HepG2 (cell line): ENCODE measurements at regions not wholly inside any gene's neighbourhood (a gene's known extent, or its start where the extent isn't known, plus 50 kb on each side); places are given as distances from the start of the nearest gene placed in this dataset.

Source experiments
- ATAC-seq: fragments of 200-7000 bp; cut with Tn5 transposase; 3 replicates; pipeline ENCODE4 v1.9.1; 2020; ENCODE audit warnings: mild to moderate bottlenecking, moderate library complexity
- BruUV-seq: library from RNA; stranded (reverse); fragments of 400-500 nt; replicated peaks from 2 replicates; lab custom pipeline; 2021; lab: Mats Ljungman, UMichigan
- CTCF ChIA-PET: fragments of 300-600 bp; formaldehyde crosslinking; extraction: SDS; loops from one replicate; lab custom pipeline; 2021; ENCODE audit warnings: low total read pairs, inconsistent platforms, low intra/inter-chr PET ratio; lab: Yijun Ruan, JAX
- POLR2A ChIA-PET: fragments of 350-600 bp; sonication (Branson Sonifier 250); formaldehyde crosslinking; loops from one replicate; lab custom pipeline; 2020; ENCODE audit warnings: antibody characterized with exemption, inconsistent platforms; lab: Yijun Ruan, JAX
- DNase-seq: peaks from one replicate; pipeline ENCODE4 v3.0.0-alpha.2; 2015; ENCODE audit warnings: low spot score
- FAIRE-seq: peaks from 3 replicates; lab custom pipeline; 2011; peaks lifted over from hg19 to GRCh38; lab: Jason Lieb, UNC
- H2AFZ ChIP-seq: one replicate; pipeline ENCODE4 v1.6.1; 2011; ENCODE audit warnings: low read length, inconsistent platforms
- H3K27ac ChIP-seq: fragments of 300-600 bp; 3 replicates; pipeline ENCODE4 v1.8.0; 2011; ENCODE audit warnings: mixed run types, mild to moderate bottlenecking, mixed read lengths, low read length, inconsistent platforms; ENCODE audit not compliant: insufficient read depth; ENCODE audit errors: extremely low read length
- H3K27me3 ChIP-seq, 2 experiments: fragments of 200-600 bp in 1 of 2; 2 replicates in 1 of 2; 3 replicates in 1 of 2; pipeline versions ENCODE4 v1.6.0 to v1.8.0; 2011; ENCODE audit warnings: low read length in 2 of 2, mild to moderate bottlenecking in 2 of 2, moderate library complexity in 2 of 2, inconsistent platforms in 1 of 2; ENCODE audit not compliant: insufficient read depth in 2 of 2, control insufficient read depth in 1 of 2
- H3K36me3 ChIP-seq, 2 experiments: fragments of 200-600 bp in 1 of 2; replicated peaks in 1 of 2; 2 replicates in 1 of 2; 3 replicates in 1 of 2; pipeline versions ENCODE4 v1.5.1 to v1.8.0; 2011; ENCODE audit warnings: low read length in 2 of 2, inconsistent platforms in 1 of 2; ENCODE audit not compliant: insufficient read depth in 2 of 2, control insufficient read depth in 1 of 2
- H3K4me1 ChIP-seq: 2 replicates; pipeline ENCODE4 v1.5.1; 2012; ENCODE audit warnings: low read length, inconsistent platforms; ENCODE audit not compliant: insufficient read depth
- H3K4me2 ChIP-seq: 2 replicates; pipeline ENCODE4 v1.6.0; 2011; ENCODE audit warnings: low read depth, low read length, inconsistent platforms
- H3K4me3 ChIP-seq, 3 experiments: fragments of 200-600 bp in 1 of 3; sonication (generic), shearing (Covaris generic) in 1 of 3; replicated peaks in 1 of 3; 2 replicates each; pipeline ENCODE4 v1.5.1; 2011 to 2016; ENCODE audit warnings: low read length in 3 of 3, inconsistent platforms in 2 of 3, low read depth in 2 of 3, mild to moderate bottlenecking in 2 of 3, control low read depth in 1 of 3, mixed read lengths in 1 of 3; ENCODE audit not compliant: insufficient read depth in 1 of 3
- H3K79me2 ChIP-seq: one replicate; pipeline ENCODE4 v1.6.1; 2011; ENCODE audit warnings: low read length, inconsistent platforms; ENCODE audit not compliant: insufficient read depth
- H3K9ac ChIP-seq: 2 replicates; pipeline ENCODE4 v1.6.0; 2011; ENCODE audit warnings: mild to moderate bottlenecking, low read depth, low read length, inconsistent platforms; ENCODE audit not compliant: insufficient read depth
- H3K9me3 ChIP-seq: 2 replicates; pipeline ENCODE4 v1.5.1; 2012; ENCODE audit warnings: mild to moderate bottlenecking, low read length
- H4K20me1 ChIP-seq: 2 replicates; pipeline ENCODE4 v1.6.0; 2011; ENCODE audit warnings: inconsistent platforms, mild to moderate bottlenecking, low read length, moderate library complexity; ENCODE audit not compliant: insufficient read depth
- DR1 ChIP-seq: sonication (generic); formaldehyde crosslinking; IDR thresholded peaks from 2 replicates; pipeline ENCODE4 v1.8.0; 2021; ENCODE audit warnings: mild to moderate bottlenecking, missing genetic modification reagents, inconsistent platforms
- FOXM1 ChIP-seq: sonication (generic); formaldehyde crosslinking; IDR thresholded peaks from 2 replicates; pipeline ENCODE4 v1.5.0; 2020; ENCODE audit warnings: missing genetic modification reagents
- MIER2 ChIP-seq: IDR thresholded peaks from 2 replicates; pipeline ENCODE4 v1.6.1; 2016; ENCODE audit warnings: missing biosample characterization, missing genetic modification reagents
- TCF7 ChIP-seq: sonication (generic); IDR thresholded peaks from 2 replicates; pipeline ENCODE4 v1.6.1; 2016; ENCODE audit warnings: antibody characterized with exemption, low read depth
- ZNF326 ChIP-seq: sonication (generic); formaldehyde crosslinking; IDR thresholded peaks from 2 replicates; pipeline ENCODE4 v1.4.0; 2020; ENCODE audit warnings: missing genetic modification reagents, borderline replicate concordance
- ZNF333 ChIP-seq: sonication (generic); formaldehyde crosslinking; IDR thresholded peaks from 2 replicates; pipeline ENCODE4 v1.4.0; 2020; ENCODE audit warnings: mild to moderate bottlenecking, missing genetic modification reagents, borderline replicate concordance
- ZNF709 ChIP-seq: sonication (generic); formaldehyde crosslinking; IDR thresholded peaks from 2 replicates; pipeline ENCODE4 v1.5.0; 2020; ENCODE audit warnings: mild to moderate bottlenecking, missing genetic modification reagents
- ZNF773 ChIP-seq: sonication (generic); formaldehyde crosslinking; IDR thresholded peaks from 2 replicates; pipeline ENCODE4 v1.4.0; 2020; ENCODE audit warnings: missing genetic modification reagents, borderline replicate concordance
- ZNF776 ChIP-seq: sonication (generic); formaldehyde crosslinking; IDR thresholded peaks from 2 replicates; pipeline ENCODE4 v1.4.0; 2020; ENCODE audit warnings: mild to moderate bottlenecking, missing genetic modification reagents
- ZSCAN29 ChIP-seq: sonication (generic); formaldehyde crosslinking; conservative IDR thresholded peaks from 2 replicates; pipeline ENCODE4 v1.4.0; 2020; ENCODE audit warnings: mild to moderate bottlenecking, missing genetic modification reagents
- WGBS: methylation state at CpG from one replicate; pipeline ENCODE4 v1.1.6; 2017; ENCODE audit warnings: low lambda C conversion rate; 5-methylcytosine and 5-hydroxymethylcytosine counted together
- in situ Hi-C: cut with HindIII; loops from 2 replicates; pipeline ENCODE4 v1.10.0; 2017; ENCODE audit warnings: low pct_unique_long_range_greater_than_20kb; ENCODE audit not compliant: extremely low pct_ligation_motif_present
- intact Hi-C: fragments of 100-400 bp; cut with micrococcal nuclease; formaldehyde crosslinking; loops from one replicate; pipeline ENCODE4 v1.10.0; 2022; ENCODE audit not compliant: unreplicated experiment
- TF ChIP-seq, protein P1 (sequence below), 2 experiments: IDR thresholded peaks; 2 replicates each; pipeline ENCODE4 v1.6.1; 2011 to 2012; ENCODE audit warnings: low read length in 2 of 2, borderline replicate concordance in 1 of 2, low read depth in 1 of 2, mild to moderate bottlenecking in 1 of 2, moderate library complexity in 1 of 2
- TF ChIP-seq, protein P2 (sequence below): fragments of 450-650 bp; IDR thresholded peaks from 2 replicates; pipeline ENCODE4 v1.6.1; 2016
- TF ChIP-seq, protein P3 (sequence below): sonication (generic); formaldehyde crosslinking; IDR thresholded peaks from 2 replicates; pipeline ENCODE4 v1.5.0; 2020; ENCODE audit warnings: mild to moderate bottlenecking, missing genetic modification reagents, moderate library complexity
- TF ChIP-seq, protein P4 (sequence below): sonication (generic); formaldehyde crosslinking; IDR thresholded peaks from 2 replicates; pipeline ENCODE4 v1.4.0; 2020; ENCODE audit warnings: missing genetic modification reagents

GRCh38 chr12:132388379-132389015 is 59.1 kb upstream of the GALNT9 start (continued):
- TF ChIP-seq, protein P1, sequence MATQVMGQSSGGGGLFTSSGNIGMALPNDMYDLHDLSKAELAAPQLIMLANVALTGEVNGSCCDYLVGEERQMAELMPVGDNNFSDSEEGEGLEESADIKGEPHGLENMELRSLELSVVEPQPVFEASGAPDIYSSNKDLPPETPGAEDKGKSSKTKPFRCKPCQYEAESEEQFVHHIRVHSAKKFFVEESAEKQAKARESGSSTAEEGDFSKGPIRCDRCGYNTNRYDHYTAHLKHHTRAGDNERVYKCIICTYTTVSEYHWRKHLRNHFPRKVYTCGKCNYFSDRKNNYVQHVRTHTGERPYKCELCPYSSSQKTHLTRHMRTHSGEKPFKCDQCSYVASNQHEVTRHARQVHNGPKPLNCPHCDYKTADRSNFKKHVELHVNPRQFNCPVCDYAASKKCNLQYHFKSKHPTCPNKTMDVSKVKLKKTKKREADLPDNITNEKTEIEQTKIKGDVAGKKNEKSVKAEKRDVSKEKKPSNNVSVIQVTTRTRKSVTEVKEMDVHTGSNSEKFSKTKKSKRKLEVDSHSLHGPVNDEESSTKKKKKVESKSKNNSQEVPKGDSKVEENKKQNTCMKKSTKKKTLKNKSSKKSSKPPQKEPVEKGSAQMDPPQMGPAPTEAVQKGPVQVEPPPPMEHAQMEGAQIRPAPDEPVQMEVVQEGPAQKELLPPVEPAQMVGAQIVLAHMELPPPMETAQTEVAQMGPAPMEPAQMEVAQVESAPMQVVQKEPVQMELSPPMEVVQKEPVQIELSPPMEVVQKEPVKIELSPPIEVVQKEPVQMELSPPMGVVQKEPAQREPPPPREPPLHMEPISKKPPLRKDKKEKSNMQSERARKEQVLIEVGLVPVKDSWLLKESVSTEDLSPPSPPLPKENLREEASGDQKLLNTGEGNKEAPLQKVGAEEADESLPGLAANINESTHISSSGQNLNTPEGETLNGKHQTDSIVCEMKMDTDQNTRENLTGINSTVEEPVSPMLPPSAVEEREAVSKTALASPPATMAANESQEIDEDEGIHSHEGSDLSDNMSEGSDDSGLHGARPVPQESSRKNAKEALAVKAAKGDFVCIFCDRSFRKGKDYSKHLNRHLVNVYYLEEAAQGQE (IDR thresholded peaks at IDR 0.05; ENCODE audit: borderline replicate concordance in 1 of 2, low read depth in 1 of 2, low read length in 2 of 2): no peak
- TF ChIP-seq ZNF333 (CRISPR knock-in tag): no peak
- TF ChIP-seq FOXM1 (CRISPR knock-in tag): no peak
- no peak for TF ChIP-seq DR1 (CRISPR knock-in tag)

DNA sequence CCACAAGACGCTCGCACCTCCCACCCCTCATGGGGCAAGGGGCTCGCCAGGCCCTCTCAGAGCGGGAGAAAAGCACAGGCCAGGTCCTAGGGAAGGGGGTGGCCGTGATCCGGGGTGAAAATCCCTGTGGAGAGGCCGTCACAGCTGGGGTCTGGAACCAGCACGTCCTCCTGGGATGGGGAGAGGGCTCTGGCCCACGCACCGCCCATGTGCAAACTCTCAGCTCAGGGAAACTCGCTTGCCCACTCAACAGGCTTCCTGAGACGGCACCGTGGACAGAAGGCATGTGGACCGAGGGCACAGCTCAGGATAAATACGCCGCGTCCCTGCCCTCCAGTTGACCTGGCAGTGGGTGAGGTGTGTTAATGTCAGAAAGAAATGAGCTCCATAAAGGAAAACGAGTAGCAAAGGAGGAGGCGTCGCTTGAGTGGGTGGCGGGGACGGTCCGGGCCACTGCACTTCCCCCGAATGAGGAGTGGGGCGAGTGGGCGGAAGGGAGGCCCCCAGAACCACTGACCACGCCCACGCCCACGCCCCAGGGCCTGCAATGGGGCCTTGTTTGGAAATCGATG is 57.6 kb upstream of the GALNT9 start:
- CTCF ChIA-PET: no interaction called here
- no peaks in the 10 kb centered on the region for H3K4me1 ChIP-seq
- in situ Hi-C loops (no loop called here), intact Hi-C loops (no loop called here)
- H3K79me2 ChIP-seq: no peaks in the 10 kb centered on the region
- no peak overlapping the region for H3K27ac ChIP-seq
- FAIRE-seq (no peak), ATAC-seq (no peak), DNase-seq (no peak)
- no peaks in the 10 kb centered on the region for H3K9me3 ChIP-seq
- H3K27me3 ChIP-seq: peaks cover 14 to 67% of the 10 kb centered on the region in 2 experiments
- BruUV-seq: no TSS peak
- no peak overlapping the region for H3K4me2 ChIP-seq
- POLR2A ChIA-PET: no interaction called here
- H3K36me3 ChIP-seq: no peaks in the 10 kb centered on the region
- H3K4me3 ChIP-seq: no peak overlapping the region
- WGBS: 26% methylated on average over 22 of the region's 30 CpGs
- H3K9ac ChIP-seq: no peak overlapping the region
- no peak overlapping the region for H2AFZ ChIP-seq
- H4K20me1 ChIP-seq: peaks cover 5% of the 10 kb centered on the region; the same call in 1 of the 2 replicates
- TF ChIP-seq TCF7 (no peak), ZNF773 (CRISPR knock-in tag) (no peak), ZNF326 (CRISPR knock-in tag) (no peak), MIER2 (CRISPR knock-in tag) (no peak), ZSCAN29 (CRISPR knock-in tag) (no peak), ZNF776 (CRISPR knock-in tag) (no peak), ZNF709 (no peak)
- TF ChIP-seq, protein P2, sequence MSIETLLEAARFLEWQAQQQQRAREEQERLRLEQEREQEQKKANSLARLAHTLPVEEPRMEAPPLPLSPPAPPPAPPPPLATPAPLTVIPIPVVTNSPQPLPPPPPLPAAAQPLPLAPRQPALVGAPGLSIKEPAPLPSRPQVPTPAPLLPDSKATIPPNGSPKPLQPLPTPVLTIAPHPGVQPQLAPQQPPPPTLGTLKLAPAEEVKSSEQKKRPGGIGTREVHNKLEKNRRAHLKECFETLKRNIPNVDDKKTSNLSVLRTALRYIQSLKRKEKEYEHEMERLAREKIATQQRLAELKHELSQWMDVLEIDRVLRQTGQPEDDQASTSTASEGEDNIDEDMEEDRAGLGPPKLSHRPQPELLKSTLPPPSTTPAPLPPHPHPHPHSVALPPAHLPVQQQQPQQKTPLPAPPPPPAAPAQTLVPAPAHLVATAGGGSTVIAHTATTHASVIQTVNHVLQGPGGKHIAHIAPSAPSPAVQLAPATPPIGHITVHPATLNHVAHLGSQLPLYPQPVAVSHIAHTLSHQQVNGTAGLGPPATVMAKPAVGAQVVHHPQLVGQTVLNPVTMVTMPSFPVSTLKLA: no peak
- TF ChIP-seq, protein P3, sequence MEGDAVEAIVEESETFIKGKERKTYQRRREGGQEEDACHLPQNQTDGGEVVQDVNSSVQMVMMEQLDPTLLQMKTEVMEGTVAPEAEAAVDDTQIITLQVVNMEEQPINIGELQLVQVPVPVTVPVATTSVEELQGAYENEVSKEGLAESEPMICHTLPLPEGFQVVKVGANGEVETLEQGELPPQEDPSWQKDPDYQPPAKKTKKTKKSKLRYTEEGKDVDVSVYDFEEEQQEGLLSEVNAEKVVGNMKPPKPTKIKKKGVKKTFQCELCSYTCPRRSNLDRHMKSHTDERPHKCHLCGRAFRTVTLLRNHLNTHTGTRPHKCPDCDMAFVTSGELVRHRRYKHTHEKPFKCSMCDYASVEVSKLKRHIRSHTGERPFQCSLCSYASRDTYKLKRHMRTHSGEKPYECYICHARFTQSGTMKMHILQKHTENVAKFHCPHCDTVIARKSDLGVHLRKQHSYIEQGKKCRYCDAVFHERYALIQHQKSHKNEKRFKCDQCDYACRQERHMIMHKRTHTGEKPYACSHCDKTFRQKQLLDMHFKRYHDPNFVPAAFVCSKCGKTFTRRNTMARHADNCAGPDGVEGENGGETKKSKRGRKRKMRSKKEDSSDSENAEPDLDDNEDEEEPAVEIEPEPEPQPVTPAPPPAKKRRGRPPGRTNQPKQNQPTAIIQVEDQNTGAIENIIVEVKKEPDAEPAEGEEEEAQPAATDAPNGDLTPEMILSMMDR (CRISPR knock-in tag): no peak
- TF ChIP-seq, protein P4, sequence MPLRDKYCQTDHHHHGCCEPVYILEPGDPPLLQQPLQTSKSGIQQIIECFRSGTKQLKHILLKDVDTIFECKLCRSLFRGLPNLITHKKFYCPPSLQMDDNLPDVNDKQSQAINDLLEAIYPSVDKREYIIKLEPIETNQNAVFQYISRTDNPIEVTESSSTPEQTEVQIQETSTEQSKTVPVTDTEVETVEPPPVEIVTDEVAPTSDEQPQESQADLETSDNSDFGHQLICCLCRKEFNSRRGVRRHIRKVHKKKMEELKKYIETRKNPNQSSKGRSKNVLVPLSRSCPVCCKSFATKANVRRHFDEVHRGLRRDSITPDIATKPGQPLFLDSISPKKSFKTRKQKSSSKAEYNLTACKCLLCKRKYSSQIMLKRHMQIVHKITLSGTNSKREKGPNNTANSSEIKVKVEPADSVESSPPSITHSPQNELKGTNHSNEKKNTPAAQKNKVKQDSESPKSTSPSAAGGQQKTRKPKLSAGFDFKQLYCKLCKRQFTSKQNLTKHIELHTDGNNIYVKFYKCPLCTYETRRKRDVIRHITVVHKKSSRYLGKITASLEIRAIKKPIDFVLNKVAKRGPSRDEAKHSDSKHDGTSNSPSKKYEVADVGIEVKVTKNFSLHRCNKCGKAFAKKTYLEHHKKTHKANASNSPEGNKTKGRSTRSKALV (CRISPR knock-in tag): no peak
